CD4-positive, alpha-beta T cell treated with Interleukin-15 for 4 hours (primary cell): ENCODE measurements at regions not wholly inside any gene's neighbourhood (a gene's known extent, or its start where the extent isn't known, plus 50 kb on each side); places are given as distances from the start of the nearest gene placed in this dataset.

ENCODE experiments used
- DNase-seq: peaks from one replicate; pipeline ENCODE4 v3.0.0-alpha.2; 2020; ENCODE audit warnings: low spot score

DNA sequence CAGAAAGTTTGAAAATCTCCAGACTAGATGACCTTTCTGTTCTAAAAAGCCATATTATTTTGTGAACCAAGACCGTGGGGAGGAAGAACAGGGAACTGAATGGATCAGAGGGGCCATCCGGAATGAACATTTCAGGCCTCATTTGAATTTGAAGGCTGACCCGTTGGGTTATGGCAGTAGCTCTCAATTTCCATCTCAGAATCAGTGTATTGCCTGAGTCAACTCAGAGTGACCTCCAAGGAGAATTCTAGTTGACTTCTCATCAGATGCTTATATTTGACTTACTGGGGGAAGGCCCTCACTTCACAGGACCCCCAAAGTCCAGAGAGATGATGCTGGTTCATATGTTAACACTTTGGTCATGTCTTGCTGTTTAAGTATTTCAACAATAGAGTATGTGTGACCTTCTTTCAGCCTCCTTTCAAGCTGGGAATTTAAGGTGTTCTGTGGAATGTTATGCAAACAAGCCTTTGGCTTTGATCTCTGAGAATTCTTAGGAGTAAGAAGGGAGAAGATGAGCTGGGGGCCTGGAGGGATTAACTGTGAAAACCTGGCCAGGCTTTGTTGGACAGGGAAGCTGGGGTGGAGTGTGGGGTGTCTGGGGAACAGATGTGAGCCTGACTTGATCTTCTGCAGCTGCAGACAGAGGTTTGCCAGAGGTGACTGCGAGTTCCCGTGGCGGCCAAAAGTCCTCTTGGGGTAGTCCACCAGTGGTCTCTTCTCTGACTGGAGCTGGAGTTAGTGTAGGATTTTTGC is 111.2 kb upstream of the RGMA start:
- no peak for DNase-seq

DNA sequence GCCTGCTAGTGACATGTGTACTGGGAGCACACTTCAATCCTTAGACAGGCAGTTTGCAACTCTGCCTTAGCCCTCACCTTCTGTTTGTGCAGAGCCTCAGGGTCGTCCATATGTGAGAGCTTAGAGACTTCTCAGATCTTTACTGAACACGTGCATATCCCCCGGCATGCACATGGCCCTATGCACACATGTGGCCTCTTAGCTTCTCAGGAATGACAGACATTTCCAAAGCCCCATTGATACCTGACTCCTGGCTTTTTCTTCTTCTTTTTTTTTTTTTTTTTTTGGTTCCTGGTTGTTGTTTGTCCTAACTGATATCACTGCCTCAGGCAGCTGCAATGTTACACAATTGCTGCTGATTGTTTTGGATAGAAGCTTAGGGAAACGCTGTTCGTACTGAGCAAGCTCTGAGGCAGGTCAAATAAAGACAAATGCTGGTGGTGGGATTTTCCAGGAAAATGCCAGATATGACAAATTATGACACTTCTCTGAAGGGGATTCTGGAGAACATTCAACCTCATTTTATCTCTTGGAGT is 107.2 kb upstream of the RGMA start:
- DNase-seq: no peak

DNA sequence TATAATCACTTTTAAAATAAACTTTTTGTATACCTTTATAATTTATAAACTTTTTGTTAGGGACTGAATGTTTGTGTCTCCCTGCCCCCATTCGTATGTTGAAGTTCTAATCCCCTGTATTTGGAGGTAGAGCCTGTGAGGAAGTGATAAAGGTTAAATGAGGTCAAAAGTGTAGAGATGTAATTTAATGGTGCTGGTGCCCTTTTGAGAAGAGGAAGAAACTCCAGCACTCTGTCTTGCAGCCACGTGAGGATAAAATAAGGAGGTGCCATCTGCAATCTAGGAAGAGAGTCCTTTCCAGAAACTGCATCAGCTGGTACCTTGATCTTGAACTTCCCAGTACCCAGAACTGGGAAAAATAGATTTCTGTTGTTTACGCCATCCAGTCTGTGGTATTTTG is 106.1 kb upstream of the RGMA start:
- DNase-seq: no peak

DNA sequence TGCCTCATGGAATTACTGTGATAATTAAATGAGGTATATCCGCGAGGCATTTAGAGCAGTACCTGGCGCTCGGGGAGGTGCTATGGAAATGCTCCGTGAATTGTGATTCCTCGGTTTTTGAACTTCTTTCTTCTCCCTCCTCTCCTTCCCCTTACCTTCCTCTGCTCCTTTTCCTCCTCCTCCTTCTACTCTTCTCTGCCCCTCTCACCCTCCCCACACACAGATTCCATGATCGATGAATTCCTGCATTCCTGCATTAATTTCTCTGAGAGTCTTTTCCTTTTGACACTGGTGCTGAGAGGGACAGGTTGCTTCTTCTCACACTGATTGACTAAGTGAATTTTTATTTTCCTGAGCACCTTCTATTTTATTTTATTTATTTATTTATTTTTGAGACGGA is 101.2 kb upstream of the RGMA start:
- DNase-seq: no peak

DNA sequence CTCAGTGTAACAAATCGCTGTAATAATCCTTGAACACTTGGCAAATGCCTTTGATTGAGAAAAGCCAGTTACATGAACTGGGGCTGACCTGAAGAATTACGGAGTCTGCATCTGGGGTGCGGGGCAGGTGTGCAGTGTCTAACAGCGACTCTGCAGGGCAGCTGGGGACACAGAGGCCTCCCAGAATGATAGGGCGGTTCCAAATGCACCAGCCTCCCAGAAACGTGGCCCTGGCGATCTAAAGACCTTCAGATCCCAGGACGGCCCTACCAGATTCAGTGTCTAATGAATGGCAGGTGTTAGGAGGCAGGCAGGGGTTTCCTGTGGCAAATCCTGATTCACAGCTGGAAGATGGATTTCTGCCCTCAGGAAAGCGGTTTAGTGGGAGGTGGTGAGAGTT is 100.5 kb upstream of the RGMA start:
- DNase-seq: no peak

DNA sequence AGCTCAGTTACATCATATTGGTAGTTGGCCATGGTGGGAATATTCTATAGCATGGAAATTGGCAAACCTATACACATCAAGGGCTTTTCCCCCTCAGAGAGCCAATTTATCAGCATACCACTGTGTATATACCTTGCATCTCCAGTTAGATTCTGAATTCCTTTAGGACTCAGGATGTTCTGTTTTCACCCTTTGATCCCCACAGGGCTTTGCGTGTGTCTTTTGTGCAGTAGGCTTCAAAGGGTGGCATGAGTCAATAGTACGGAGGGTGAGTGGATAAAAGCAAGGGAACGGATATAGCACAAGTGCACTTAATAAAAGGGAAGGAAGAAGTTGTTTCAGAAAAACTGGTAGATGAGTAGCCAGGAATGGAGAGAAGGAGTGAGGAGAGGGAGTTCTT is 99.2 kb upstream of the RGMA start:
- DNase-seq: no peak

DNA sequence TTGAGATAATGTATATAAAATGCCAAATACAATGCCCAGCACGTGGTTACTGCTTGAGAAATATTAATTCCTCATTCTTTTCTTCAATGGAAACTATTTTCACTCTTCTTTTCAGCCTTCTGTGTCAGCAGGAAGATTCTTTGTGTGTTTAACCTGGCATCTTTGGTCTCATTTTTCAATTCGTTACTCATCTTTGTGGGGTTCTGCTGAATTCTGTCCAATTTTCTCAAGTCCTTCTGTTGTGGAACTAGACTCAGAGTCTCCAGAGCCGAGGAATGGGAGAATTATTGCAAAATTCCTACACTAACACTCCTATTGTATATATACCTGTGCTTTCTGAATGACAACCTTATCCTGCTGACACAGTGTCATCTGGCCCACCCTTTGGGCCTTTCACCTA is 96.8 kb upstream of the RGMA start:
- no peak for DNase-seq

DNA sequence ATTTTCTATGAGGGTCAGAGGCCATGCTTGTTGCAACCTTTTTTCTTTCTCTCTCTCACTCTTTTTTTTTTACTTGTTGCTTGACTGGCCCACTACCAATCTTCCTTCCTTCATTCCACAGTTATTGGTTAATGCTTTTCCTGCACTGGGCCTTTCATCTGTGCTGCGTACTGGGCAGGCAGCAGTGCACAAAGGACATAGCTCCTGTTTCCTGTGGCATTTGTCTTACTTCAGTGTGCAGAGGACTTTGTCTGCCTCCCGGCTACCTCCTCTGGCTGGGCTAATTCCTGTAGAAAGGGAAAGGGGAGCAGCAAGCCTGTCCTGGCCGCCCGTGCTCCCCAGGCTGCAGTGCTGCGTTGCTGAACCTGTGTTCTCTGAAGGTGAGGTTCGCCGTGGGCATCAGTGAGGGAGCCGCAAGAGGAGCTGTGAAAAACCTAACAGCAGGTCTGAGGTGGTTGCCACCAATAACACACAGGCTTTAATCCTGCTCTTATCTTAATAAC is 93.7 kb upstream of the RGMA start:
- no peak for DNase-seq

DNA sequence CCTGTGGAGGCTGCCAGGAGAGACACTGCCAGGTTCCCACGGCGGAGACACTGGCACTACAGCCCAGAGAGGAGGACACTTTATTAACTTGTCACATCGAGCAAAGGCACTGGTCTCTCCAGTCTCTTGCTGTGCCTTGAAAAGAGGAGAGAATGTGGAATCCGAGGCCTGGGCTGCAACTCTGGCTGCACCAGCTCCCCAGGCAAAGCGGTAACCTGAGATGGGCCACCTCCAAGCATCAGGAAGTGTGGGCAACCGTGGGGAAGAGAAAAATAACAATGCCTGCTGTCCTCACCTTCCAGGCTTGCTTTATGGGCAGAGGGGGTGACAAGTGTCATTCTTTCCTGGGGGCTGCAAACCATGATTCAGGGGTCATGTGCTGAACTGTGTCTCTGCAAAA is 91.6 kb upstream of the RGMA start:
- DNase-seq: no peak

DNA sequence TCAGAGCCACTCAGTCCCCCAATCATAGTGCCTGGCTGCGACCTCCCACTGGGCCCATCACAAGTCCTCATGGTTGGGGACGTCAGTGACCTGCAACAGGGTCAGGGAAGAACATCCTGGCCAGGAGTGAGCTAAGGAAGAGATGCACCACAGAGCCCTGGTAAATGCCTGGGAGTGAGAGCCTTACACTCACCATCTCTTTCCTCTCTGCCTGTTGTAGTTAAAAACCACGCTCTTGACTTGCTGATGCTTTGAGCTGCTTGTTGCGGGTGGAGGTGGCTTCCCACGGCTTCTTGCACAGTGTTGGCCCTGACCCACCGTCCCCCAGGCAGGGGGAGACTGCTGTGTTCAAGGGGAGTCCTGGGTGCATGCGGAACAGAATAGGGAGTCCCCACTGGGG is 91.1 kb upstream of the RGMA start:
- DNase-seq: no peak

DNA sequence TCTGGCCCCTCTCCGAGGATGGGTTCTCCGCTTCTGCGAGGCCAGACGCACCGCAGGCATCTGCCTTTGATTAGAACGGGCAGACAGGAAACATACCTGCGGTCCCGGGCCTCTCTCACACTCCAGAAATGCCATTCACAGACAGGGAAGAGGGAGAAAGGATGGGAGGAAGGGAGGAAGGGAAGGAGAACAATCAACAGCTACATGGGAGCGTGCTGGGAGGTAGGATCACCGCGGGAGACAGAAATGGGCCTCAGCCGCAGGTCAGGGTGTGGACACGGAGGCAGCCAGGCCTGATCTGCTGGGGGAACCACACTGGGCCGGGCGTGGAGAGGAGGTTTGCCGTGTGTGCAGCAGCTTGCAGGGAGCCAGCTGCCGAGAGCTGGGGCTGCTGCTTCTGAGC is 90.7 kb upstream of the RGMA start:
- no peak for DNase-seq

DNA sequence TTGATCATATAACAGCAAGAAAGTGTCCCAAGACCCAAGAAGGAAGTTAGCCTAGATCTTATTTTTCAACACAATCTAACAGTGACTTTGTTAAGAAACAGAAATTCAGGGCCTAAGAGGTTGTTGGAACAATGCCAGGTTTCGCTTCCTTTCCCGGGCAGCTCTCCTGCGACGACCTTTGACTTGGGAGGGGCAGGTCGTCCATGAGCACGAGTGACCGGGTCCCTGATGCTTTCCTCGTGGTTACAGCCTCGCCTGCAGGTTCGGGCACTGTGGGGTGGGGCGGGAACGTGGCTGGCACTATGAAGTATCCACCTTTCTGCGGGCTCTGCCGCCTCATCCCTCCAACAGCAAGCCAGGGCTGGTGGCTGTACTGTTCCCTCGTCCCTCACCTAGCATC is 90.1 kb upstream of the RGMA start:
- no peak for DNase-seq

DNA sequence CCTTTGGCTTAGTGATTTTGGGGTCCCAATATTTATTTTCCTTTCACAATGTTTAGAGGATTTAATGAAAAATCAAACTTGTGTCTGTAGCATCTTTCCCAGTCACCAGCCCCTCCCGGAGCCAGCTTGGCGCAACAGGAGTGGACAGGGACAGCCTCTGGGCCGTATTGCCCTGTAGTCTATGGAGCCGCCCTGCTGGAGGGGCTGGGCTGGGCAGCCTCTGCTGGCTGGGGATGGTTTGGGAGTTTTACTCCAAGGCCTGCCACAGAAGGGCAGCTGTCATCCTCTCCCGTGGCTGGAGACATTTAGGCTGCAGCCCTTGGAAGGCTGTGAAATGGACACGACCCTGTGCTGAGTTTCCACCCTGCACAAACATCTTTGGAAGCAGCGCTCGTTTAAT is 89.4 kb upstream of the RGMA start:
- no peak for DNase-seq

DNA sequence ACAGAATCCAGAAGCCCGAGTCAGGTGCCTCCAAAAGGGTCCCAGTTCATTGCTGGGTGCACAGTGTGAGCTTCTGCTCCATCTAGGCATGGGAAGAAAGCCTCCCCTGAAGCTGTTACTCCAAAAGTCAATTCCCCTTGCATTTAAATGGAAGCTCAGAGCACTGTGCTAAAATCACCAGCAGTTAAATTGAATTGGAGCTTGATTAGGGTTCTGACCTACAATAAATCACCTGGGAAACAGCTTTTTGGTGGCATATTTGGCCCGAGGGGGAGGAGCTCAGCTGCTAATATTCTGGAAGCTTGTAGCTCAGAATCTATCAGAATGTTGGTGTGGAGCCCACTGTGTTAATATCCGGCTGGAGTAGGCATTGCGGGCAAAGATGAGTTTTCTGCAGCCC is 87.1 kb upstream of the RGMA start:
- no peak for DNase-seq

DNA sequence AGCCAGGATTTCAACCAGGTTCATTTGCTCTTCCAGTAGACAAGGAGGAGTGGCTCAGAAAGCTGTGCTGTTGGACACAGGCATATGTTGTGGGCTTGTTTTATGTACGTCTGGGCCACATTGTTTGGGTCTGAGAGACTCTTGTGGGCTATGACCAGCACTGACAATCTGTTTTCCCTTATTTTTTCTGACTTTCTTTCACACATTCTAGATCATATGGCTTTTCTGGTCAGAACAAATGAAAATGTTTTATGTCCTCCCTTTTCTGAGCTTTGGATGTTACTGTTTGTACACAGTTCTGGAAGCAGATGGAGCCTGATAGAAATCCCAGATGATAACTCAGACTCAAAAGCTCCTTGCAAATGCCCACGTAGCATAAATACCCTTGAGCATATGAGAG is 85.8 kb upstream of the RGMA start:
- DNase-seq: no peak

DNA sequence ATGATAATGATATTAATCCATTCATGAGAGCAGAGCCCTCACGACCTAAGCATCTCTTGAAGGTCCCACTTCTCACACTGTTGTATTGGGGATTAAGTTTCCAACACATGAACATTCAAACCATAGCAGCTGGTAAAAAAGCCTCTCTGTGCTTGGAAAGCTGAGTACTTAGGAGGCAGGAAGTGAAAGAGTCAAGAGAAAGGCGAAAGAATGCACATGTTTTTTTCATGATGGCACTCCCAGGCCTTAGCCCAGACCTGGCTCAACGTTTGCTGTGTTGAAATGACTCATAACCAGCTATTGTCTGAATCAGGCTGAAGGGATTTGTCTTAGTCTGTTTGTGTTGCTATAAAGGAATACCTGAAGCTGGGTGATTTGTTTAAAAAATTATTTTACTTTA is 84.4 kb upstream of the RGMA start:
- DNase-seq: no peak

DNA sequence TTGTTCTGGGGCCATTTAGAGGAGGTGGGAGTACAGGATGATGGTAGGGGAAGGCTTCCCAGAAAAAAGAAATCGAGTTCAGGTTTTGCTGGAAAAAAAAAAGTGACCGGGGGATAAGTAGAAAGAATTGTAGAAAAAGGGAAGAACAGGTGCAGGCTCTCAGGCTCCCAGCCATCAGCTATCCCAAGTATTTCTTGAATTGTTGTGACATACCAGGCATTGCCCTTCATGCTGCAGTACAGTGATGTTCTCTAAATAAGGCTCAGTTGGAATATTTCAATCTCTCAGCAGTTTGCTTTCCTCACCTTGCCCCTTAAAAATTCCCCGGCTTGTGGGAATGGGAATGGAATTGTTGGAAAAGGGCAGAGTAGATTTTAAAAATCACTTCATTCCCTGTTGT is 82.5 kb upstream of the RGMA start:
- no peak for DNase-seq

DNA sequence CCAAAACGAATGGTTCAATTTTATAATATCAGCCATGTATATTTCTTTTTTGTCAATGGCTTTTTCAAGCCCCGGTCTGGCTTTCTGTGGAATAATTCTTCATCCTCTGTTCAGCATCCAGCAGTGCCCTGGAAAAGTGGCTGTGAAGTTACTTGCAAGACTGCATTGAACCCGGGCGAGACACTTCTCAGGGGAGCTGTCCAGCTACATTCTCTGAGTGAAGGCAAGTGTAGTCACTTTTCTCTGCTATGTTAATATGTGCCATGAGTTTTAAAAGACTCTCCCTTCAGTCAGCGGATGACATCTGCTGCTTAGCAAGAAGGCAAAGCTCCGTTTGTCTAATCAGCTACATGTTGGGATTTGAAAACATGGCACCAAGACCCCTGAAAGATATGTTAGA is 81.3 kb upstream of the RGMA start:
- no peak for DNase-seq

DNA sequence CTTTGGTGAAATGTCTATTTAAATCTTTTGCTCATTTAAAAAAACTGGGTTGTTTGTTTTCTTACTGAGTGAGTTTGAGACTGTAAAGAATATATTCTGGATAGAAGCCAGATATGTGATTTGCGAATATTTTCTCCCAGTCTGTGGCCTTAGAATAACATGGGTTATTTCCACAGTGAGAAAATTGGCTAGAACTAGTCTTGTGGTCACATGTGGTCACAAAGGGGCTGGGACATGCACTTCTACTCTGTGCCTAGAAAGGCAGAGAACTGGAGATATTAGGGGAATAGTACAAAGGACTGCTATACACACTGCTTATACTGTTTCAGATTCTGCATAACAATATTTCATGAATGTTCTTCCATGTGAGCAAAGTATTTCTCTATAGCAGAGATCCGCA is 79.9 kb upstream of the RGMA start:
- DNase-seq: no peak

DNA sequence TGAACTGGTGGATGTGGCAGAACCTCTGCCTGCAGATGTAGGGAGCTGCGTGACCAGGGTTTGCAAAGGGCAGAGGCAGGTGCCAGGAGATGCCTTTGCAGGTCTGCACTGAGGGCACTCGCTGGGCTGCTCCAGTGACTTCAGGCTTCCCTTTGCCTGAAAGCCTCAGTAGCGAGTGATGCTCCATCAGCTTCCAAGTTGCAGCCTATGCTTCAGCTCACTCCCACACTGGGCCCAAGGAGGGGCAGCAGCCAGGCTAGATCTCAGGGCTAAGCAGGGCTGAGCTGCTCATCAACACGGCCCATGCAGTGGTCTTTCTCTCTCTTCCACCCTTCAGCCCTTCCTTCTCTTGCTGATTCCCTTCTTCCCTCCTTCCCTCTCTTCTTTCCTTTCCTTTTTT is 78.3 kb upstream of the RGMA start:
- DNase-seq: no peak

DNA sequence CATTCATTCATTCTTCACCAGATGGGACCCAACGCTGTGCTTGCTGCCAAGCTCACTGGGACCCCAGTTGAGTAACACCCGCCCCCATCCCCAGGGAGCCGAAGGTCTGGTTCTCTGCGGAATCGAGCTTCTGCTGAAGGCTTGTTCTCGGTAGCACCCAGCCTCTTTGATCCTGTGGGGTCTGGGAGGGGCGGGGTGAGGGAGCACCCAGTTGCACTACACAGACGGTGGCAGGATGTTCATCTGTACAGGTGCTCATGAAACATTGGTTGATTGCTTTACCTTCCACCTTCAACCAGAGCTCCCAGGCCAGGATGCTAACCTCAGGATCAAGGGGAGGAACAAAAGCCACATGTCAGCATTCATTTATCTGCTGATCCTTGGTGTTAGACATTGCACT is 77.7 kb upstream of the RGMA start:
- no peak for DNase-seq

DNA sequence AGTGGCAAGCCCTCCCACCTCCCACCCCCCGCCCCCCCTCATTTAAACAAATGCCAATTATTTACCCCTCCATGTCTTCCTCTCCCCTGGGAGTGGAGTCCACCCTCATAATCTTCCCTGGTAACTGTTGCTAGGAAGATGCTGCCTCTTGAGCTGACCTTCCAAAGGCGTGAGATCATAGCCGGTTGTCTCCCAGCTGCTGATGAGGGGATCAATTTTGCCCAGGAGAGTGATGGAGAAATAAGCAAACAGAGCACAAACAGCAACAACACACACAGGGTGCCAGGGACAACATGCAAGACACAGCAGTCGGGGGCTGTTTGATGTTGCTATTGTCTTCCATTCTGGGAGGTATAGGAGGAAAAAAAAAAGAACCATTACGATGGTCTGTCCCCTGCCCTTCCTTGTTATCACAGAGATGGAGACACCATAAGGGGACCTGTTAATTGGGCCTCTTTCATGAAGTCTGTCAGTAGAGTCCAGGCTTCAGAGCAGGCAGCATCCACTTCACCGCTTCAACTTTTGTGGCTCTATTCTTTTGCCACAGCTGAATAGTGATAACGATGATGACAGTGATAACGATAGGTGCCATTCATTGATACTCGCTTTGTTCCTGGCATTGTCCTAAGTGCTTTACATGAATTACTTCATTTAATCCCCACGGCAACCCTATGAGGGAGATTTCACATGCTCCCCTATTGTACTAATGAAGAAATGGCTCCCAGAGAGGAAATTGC is 76.9 kb upstream of the RGMA start:
- DNase-seq: no peak

DNA sequence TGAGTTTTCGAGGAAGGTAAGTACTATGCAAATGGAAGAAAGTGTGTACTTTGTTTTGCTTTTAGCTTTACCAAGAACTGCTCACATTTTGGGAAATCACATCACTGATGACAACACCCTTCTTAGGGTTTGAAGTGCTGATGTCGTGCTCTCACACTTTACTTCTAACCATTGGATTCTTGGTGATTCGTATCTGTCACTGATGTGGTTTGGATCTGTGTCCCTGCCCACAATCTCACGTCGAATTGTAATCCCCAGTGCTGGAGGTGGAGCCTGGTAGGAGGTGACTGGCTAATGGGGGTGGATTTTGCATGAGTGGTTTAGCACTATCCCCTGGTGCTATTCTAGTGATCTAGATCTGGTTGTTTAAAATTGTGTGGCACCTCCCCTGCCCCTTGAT is 75.4 kb upstream of the RGMA start:
- peak; percentile 6 for DNase-seq

DNA sequence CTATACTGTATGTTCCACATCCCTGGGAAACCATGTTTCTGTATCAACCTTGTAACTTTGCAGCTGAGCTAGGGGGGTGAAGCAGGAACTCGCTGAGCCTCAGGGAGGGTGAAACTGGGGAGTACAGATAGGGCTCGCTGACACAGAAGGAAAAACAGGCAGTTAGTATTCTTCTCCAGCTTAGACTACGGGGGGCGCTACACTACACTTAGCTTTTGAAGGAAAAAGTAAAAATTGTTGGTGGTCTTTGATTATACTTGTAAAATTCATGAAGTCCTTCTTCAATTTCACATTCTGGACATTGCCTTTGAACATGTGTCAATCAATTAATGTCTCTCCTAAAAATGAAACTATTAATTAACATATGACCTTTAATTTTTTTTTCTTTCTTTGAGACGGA is 73.5 kb upstream of the RGMA start:
- DNase-seq: no peak
